Activated T-helper 1 cell treated with anti-CD3 and anti-CD28 coated beads, Interleukin-12 subunit alpha, Interleukin-12 subunit beta, Interleukin-2, Interleukin-4 antibody, amounts not matched to agents 30 ng/mL and 10 ng/mL and 1 ng/mL, durations not matched to agents 14 hours and 24 hours and 36 hours (primary cell): ENCODE measurements at regions not wholly inside any gene's neighbourhood (a gene's known extent, or its start where the extent isn't known, plus 50 kb on each side); places are given as distances from the start of the nearest gene placed in this dataset.
"Not testable (repeated sequence)": the region's sequence is repeated elsewhere in the genome, so short reads cannot be mapped to it uniquely, and the experiment has no call there.

ENCODE experiments used
- DNase-seq: peaks from one replicate; pipeline ENCODE4 v3.0.0; 2021; ENCODE audit warnings: low spot score
- H3K27ac Mint-ChIP-seq: one replicate; pipeline ENCODE4 v1.8.0; 2021; ENCODE audit warnings: mild to moderate bottlenecking, mixed read lengths
- H3K27me3 Mint-ChIP-seq: one replicate; pipeline ENCODE4 v1.8.0; 2022; ENCODE audit warnings: mild to moderate bottlenecking, moderate library complexity, mixed read lengths; ENCODE audit not compliant: insufficient read depth
- H3K36me3 Mint-ChIP-seq: one replicate; pipeline ENCODE4 v1.8.0; 2021; ENCODE audit warnings: low read depth, mixed read lengths
- H3K4me1 Mint-ChIP-seq: one replicate; pipeline ENCODE4 v1.8.0; 2021; ENCODE audit warnings: low read depth, mixed read lengths
- H3K4me3 Mint-ChIP-seq: one replicate; pipeline ENCODE4 v1.8.0; 2021; ENCODE audit warnings: mild to moderate bottlenecking, moderate library complexity, mixed read lengths
- H3K9me3 Mint-ChIP-seq: one replicate; pipeline ENCODE4 v1.8.0; 2021; ENCODE audit warnings: mixed read lengths
- intact Hi-C: fragments of 100-400 bp; cut with micrococcal nuclease; formaldehyde crosslinking; loops from one replicate; pipeline ENCODE4 v1.15.1; 2024

- intact Hi-C loops, result no loop called here
- Mint-ChIP-seq H3K27me3 (no peaks in the 10 kb centered on the region), H3K9me3 (peaks cover 17% of the 10 kb centered on the region), H3K4me3 (no peak overlapping the region), H3K4me1 (peaks cover 23% of the 10 kb centered on the region), H3K27ac (peak overlapping the region; percentile 22), H3K36me3 (peaks cover 1% of the 10 kb centered on the region)
- DNase-seq, result no peak
Measured at GRCh38 chr6:134416418-134417154, 98.7 kb upstream of the SGK1 start.

- Mint-ChIP-seq H3K9me3 (peaks cover 22% of the 10 kb centered on the region), H3K27me3 (no peaks in the 10 kb centered on the region), H3K36me3 (no peaks in the 10 kb centered on the region), H3K27ac (no peak overlapping the region), H3K4me1 (peaks cover 23% of the 10 kb centered on the region), H3K4me3 (no peak overlapping the region)
- DNase-seq, result no peak
- intact Hi-C loops, result no loop called here
Measured at GRCh38 chr6:134415656-134416055, 97.7 kb upstream of the SGK1 start.

DNA sequence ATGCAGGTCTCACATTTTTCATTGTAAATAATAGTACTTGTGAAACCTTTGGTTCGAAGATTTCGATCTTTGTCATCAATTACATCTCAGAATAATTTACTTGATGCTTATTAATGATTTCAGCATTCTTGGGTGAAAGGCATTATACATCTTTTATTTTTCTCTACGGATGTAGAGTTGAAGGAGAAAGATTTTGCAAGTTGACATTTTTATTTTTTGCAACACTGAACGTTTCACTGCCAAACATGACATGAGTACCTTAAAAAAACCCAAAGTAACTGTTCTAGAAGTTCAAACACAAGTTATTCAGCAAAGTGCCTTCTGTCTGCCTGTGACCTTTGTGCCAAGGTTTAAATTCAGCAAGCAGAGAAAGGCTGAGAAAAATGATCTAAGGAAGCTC is 97.3 kb upstream of the SGK1 start:
- Mint-ChIP-seq H3K27me3 (no peaks in the 10 kb centered on the region), H3K36me3 (no peaks in the 10 kb centered on the region), H3K4me3 (no peak overlapping the region), H3K4me1 (peaks cover 23% of the 10 kb centered on the region), H3K27ac (no peak overlapping the region), H3K9me3 (peaks cover 25% of the 10 kb centered on the region)
- intact Hi-C loops, result no loop called here
- DNase-seq, result no peak

DNA sequence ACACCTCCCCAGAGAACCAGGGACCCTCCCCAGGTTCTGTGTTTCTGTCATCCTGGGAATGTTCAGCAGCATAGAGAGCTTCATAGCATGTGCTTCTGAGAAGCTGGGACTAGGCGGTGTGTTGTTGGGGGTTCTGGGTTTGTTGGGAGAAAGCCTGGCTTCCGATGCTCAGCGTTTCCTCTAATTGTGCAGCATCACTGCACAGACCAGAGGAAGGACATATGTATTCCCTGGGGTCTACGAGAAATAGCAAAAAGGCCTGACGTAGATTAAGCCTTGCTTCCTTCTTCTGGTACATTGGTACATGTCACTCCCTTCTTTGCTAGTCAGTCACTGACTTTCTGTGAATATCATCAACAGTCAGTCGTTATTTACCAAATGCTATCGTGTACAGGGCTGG is 96.9 kb upstream of the SGK1 start:
- intact Hi-C loops, result no loop called here
- Mint-ChIP-seq H3K9me3 (peaks cover 25% of the 10 kb centered on the region), H3K36me3 (no peaks in the 10 kb centered on the region), H3K27ac (no peak overlapping the region), H3K4me1 (peaks cover 23% of the 10 kb centered on the region), H3K4me3 (no peak overlapping the region), H3K27me3 (peaks cover 2% of the 10 kb centered on the region)
- no peak for DNase-seq

DNA sequence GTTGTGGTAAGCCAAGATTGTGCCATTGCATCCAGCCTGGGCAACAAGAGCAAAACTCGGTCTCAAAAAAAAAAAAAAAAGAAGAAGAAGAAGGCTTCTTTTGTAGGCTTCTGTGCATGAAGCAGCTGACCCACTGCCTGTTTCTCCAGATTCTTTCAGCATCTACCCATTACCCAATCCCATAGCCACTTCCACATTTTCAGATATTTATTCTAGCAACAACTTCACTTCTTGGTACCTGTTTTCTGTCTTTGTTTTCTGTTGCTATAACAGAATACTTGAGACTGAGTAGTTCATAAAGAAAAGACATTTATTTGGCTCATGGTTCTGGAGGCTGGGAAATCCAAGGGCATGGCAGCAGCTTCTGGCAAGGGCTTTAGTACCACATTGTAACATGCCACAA is 95.3 kb upstream of the SGK1 start:
- peaks cover 25% of the 10 kb centered on the region for H3K9me3 Mint-ChIP-seq
- H3K27ac Mint-ChIP-seq, result no peak overlapping the region
- intact Hi-C loops, result no loop called here
- H3K36me3 Mint-ChIP-seq, result no peaks in the 10 kb centered on the region
- DNase-seq, result no peak
- peaks cover 23% of the 10 kb centered on the region for H3K4me1 Mint-ChIP-seq
- H3K4me3 Mint-ChIP-seq, result no peak overlapping the region
- H3K27me3 Mint-ChIP-seq, result peaks cover 2% of the 10 kb centered on the region

DNA sequence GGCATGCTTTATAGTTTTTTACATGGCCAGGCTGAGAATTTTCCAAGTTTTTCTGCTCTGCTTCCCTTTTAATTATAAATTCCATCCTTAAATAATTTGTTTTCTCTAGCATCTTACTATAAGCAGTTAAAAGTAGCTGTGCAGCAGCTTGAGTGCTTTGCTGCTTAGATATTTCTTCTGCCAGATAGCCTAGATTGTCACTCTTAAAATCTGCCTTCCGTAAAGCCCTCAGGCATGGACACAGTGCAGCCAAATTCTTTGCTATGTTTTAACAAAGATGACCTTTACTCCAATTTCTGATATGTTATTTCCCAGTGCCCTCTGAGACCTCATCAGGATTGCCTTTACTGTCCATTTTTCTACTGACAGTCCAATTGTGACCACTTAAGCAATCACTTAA is 92.6 kb upstream of the SGK1 start:
- peaks cover 5% of the 10 kb centered on the region for H3K27me3 Mint-ChIP-seq
- no peak for DNase-seq
- H3K9me3 Mint-ChIP-seq, result peaks cover 25% of the 10 kb centered on the region
- no peak overlapping the region for H3K27ac Mint-ChIP-seq
- H3K4me3 Mint-ChIP-seq, result no peak overlapping the region
- peaks cover 7% of the 10 kb centered on the region for H3K4me1 Mint-ChIP-seq
- H3K36me3 Mint-ChIP-seq, result no peaks in the 10 kb centered on the region
- intact Hi-C loops, result no loop called here

- intact Hi-C loops, result no loop called here
- H3K36me3 Mint-ChIP-seq, result no peaks in the 10 kb centered on the region
- peaks cover 3% of the 10 kb centered on the region for H3K4me1 Mint-ChIP-seq
- no peak overlapping the region for H3K4me3 Mint-ChIP-seq
- H3K9me3 Mint-ChIP-seq, result peaks cover 15% of the 10 kb centered on the region
- DNase-seq, result no peak
- no peak overlapping the region for H3K27ac Mint-ChIP-seq
- H3K27me3 Mint-ChIP-seq, result peaks cover 7% of the 10 kb centered on the region
Measured at GRCh38 chr6:134407791-134408190, 89.9 kb upstream of the SGK1 start.

DNA sequence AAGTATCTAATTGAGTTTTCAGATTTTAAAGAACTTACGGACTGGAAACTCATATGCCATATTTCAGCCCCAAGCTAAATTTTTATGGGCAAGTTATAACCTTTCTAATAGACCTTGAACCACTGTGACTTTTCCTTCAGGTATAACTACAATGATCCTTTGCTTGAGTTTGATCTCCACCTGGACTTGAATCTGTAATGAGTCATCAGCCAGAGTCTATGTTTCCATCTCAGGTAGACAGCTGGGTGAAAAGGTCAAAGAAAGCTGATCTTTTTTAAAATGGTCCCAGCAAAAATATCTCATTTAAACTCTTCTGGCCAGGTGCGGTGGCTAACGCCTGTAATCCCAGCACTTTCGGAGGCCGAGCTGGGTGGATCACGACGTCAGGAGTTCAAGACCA is 88.4 kb upstream of the SGK1 start:
- peaks cover 7% of the 10 kb centered on the region for H3K9me3 Mint-ChIP-seq
- DNase-seq, result no peak
- no peaks in the 10 kb centered on the region for H3K36me3 Mint-ChIP-seq
- peaks cover 7% of the 10 kb centered on the region for H3K27me3 Mint-ChIP-seq
- H3K27ac Mint-ChIP-seq, result no peak overlapping the region
- peaks cover 11% of the 10 kb centered on the region for H3K4me1 Mint-ChIP-seq
- no peak overlapping the region for H3K4me3 Mint-ChIP-seq
- intact Hi-C loops, result no loop called here

DNA sequence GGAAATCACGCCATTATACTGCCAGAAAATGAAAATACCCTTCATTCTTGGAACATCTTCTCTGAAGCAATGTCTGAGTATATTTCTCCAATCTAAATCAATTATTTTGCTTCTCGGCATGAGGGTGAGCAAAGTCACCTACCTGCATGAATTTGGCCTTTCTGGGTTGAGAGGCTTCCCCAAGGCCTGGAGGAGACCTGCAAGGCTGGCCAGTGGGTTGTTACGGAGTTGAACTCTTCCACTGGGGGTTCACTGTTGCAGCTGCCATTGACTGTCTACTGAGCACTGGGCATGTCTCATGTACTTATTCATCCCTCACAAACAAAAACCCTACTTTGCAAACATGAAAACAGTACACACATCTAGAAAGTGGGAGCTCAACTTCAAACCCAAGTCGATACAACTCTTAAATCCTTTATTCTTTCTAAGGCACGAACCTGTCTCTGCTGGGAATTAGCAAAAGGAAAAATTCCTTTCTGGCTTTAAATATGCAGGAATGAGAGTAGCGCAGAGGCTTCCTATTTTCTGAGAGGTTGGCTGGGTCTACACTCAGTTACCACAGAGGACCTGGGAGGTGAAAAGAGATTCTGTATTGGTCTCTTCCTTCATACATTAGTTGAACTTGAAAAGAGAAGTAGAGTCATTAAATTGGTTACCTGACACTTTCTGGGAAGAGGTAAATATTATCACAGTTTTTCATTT is 87.6 kb upstream of the SGK1 start:
- H3K36me3 Mint-ChIP-seq, result no peaks in the 10 kb centered on the region
- H3K4me3 Mint-ChIP-seq, result no peak overlapping the region
- intact Hi-C loops, result no loop called here
- no peak for DNase-seq
- peaks cover 11% of the 10 kb centered on the region for H3K4me1 Mint-ChIP-seq
- H3K27ac Mint-ChIP-seq, result no peak overlapping the region
- peaks cover 7% of the 10 kb centered on the region for H3K27me3 Mint-ChIP-seq
- H3K9me3 Mint-ChIP-seq, result peaks cover 1% of the 10 kb centered on the region

GRCh38 chr6:134403312-134403711 is 85.4 kb upstream of the SGK1 start:
- not testable (repeated sequence) for H3K4me3 Mint-ChIP-seq, H3K9me3 Mint-ChIP-seq, DNase-seq, H3K36me3 Mint-ChIP-seq, H3K27me3 Mint-ChIP-seq, H3K27ac Mint-ChIP-seq
- intact Hi-C loops, result loop anchor here (5.0 kb wide), 1 partner anchor 51 kb away; no protein-coding TSS in a partner anchor
- peaks cover 16% of the 10 kb centered on the region for H3K4me1 Mint-ChIP-seq

- no peak for DNase-seq
- H3K36me3 Mint-ChIP-seq, result no peaks in the 10 kb centered on the region
- peak overlapping the region; percentile 24 for H3K27ac Mint-ChIP-seq
- peaks cover 5% of the 10 kb centered on the region for H3K27me3 Mint-ChIP-seq
- H3K4me1 Mint-ChIP-seq, result peaks cover 20% of the 10 kb centered on the region
- intact Hi-C loops, result loop anchor here (1.0 to 5.0 kb wide), 2 partner anchors 50 to 114 kb away; no protein-coding TSS in a partner anchor
- peak overlapping the region; percentile 28 for H3K4me3 Mint-ChIP-seq
- H3K9me3 Mint-ChIP-seq, result no peaks in the 10 kb centered on the region
Measured at GRCh38 chr6:134402372-134402984, 84.6 kb upstream of the SGK1 start.

DNA sequence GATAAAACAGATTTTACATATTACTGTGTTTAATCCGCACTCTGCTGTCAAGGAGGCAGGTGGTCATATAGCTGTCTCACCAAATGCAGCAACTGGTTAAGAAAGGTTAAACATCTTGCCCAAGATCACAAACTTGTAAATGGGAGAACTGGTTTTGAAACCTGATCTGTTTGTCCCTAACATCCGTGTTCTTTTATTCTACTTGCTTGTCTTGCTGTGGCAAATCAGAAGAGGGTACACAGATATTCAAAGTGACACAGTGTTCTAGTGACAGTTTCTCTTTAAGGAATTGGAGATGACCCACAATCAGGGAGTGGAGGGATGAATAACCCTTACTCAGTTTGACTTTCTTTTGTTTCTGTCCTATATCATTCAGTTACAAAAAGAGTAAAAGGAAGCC is 83.0 kb upstream of the SGK1 start:
- H3K36me3 Mint-ChIP-seq, result no peaks in the 10 kb centered on the region
- H3K9me3 Mint-ChIP-seq, result no peaks in the 10 kb centered on the region
- DNase-seq, result no peak
- H3K27ac Mint-ChIP-seq, result no peak overlapping the region
- H3K4me3 Mint-ChIP-seq, result no peak overlapping the region
- peaks cover 26% of the 10 kb centered on the region for H3K4me1 Mint-ChIP-seq
- peaks cover 2% of the 10 kb centered on the region for H3K27me3 Mint-ChIP-seq
- intact Hi-C loops, result loop anchor here (5.0 kb wide), 1 partner anchor 49 kb away; no protein-coding TSS in a partner anchor

GRCh38 chr6:134398453-134398852 is 80.5 kb upstream of the SGK1 start:
- intact Hi-C loops, result loop anchor here (1.0 to 2.0 kb wide), 3 partner anchors 20 to 110 kb away; no protein-coding TSS in a partner anchor
- H3K4me3 Mint-ChIP-seq, result no peak overlapping the region
- no peaks in the 10 kb centered on the region for H3K9me3 Mint-ChIP-seq
- peaks cover 2% of the 10 kb centered on the region for H3K27me3 Mint-ChIP-seq
- peaks cover 26% of the 10 kb centered on the region for H3K4me1 Mint-ChIP-seq
- no peak for DNase-seq
- H3K27ac Mint-ChIP-seq, result peak overlapping the region; percentile 21
- no peaks in the 10 kb centered on the region for H3K36me3 Mint-ChIP-seq
